ENCODE measurements at regions not wholly inside any gene's neighbourhood (a gene's known extent, or its start where the extent isn't known, plus 50 kb on each side); places are given as distances from the start of the nearest gene placed in this dataset.

GRCh38 chr2:52475590-52475989 is 1292.0 kb upstream of the CHAC2 start:
- TF ChIP-seq CTCF (IDR thresholded peaks at IDR 0.05; ENCODE audit: low read depth, low read length, poor library complexity, severe bottlenecking) (no peak), EZH2phosphoT487 (IDR thresholded peaks at IDR 0.05; ENCODE audit: borderline replicate concordance, low read length) (no peak)

Measured in DOHH2 (cell line).